Activated CD8-positive, alpha-beta T cell treated with anti-CD3 and anti-CD28 coated beads for 36 hours (primary cell): ENCODE measurements at regions not wholly inside any gene's neighbourhood (a gene's known extent, or its start where the extent isn't known, plus 50 kb on each side); places are given as distances from the start of the nearest gene placed in this dataset.

Experiments
- ATAC-seq: fragments of 200-7000 bp; cut with Tn5 transposase; one replicate; pipeline ENCODE4 v1.10.0; 2021; ENCODE audit warnings: mild to moderate bottlenecking, moderate library complexity
- CTCF ChIA-PET: fragments of 350-600 bp; sonication (Branson Sonifier 250); formaldehyde crosslinking; loops from one replicate; lab custom pipeline; 2021; ENCODE audit warnings: antibody characterized with exemption; lab: Charles Lee
- POLR2A ChIA-PET: fragments of 350-600 bp; sonication (Branson Sonifier 250); formaldehyde crosslinking; loops from one replicate; lab custom pipeline; 2021; ENCODE audit warnings: antibody characterized with exemption; lab: Charles Lee
- DNase-seq: peaks from one replicate; pipeline ENCODE4 v3.0.0-alpha.2; 2020
- H3K27ac Mint-ChIP-seq: one replicate; pipeline ENCODE4 v1.8.0; 2021; ENCODE audit warnings: mild to moderate bottlenecking, mixed read lengths
- H3K27me3 Mint-ChIP-seq: one replicate; pipeline ENCODE4 v1.8.0; 2021; ENCODE audit warnings: mixed read lengths
- H3K36me3 Mint-ChIP-seq: one replicate; pipeline ENCODE4 v1.8.0; 2021; ENCODE audit warnings: low read depth, mixed read lengths
- H3K4me1 Mint-ChIP-seq: one replicate; pipeline ENCODE4 v1.8.0; 2021; ENCODE audit warnings: low read depth, mixed read lengths
- H3K4me3 Mint-ChIP-seq: one replicate; pipeline ENCODE4 v1.8.0; 2021; ENCODE audit warnings: mild to moderate bottlenecking, moderate library complexity, mixed read lengths
- H3K9me3 Mint-ChIP-seq: one replicate; pipeline ENCODE4 v1.8.0; 2021; ENCODE audit warnings: mixed read lengths
- intact Hi-C: fragments of 100-400 bp; cut with micrococcal nuclease; formaldehyde crosslinking; loops from one replicate; pipeline ENCODE4 v1.10.0; 2022
- TF ChIP-seq, protein P1 (sequence below): fragments of 200-600 bp; IDR thresholded peaks from one replicate; pipeline ENCODE4 v1.8.0; 2022; ENCODE audit warnings: antibody characterized with exemption, mild to moderate bottlenecking

DNA sequence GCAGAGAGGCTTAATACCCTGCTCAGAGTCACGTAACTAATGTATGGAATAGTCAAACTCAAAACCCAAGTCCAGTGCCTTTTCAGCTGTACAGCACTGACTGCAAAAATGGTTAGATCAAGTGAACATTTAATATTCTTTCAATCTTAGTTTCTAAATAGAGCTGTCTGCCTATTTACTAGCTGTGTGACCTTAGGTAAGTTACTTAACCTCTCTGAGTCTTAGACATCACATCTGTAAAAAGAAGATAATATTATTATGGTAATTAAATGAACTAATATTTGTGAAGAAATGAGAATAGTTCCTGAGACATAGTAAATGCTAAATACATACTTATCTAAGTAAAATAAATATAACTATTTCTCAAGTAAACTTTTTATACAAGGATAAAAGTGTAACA is 235.5 kb downstream of the SAMD5 start:
- POLR2A ChIA-PET, result no interaction called here
- TF ChIP-seq, protein P1, sequence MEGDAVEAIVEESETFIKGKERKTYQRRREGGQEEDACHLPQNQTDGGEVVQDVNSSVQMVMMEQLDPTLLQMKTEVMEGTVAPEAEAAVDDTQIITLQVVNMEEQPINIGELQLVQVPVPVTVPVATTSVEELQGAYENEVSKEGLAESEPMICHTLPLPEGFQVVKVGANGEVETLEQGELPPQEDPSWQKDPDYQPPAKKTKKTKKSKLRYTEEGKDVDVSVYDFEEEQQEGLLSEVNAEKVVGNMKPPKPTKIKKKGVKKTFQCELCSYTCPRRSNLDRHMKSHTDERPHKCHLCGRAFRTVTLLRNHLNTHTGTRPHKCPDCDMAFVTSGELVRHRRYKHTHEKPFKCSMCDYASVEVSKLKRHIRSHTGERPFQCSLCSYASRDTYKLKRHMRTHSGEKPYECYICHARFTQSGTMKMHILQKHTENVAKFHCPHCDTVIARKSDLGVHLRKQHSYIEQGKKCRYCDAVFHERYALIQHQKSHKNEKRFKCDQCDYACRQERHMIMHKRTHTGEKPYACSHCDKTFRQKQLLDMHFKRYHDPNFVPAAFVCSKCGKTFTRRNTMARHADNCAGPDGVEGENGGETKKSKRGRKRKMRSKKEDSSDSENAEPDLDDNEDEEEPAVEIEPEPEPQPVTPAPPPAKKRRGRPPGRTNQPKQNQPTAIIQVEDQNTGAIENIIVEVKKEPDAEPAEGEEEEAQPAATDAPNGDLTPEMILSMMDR, result no peak
- no peaks in the 10 kb centered on the region for H3K27me3 Mint-ChIP-seq

DNA sequence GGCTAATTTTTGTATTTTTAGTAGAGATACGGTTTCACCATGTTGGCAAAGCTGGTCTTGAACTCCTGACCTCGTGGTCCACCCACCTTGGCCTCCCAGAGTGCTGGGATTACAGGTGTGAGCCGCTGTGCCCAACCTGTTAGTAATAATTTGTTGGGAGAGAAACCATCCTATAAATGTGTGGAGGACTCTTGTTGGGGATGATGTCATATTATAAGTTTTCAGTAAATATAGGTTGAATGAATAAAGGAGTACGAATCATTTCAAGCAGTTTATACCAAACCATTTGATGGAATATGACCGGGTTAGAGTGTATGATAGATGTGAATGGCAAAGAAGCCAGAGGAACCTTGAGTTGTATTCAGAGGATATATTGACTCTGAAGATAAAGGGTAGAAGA is 240.8 kb downstream of the SAMD5 start:
- Mint-ChIP-seq H3K9me3 (peaks cover 2% of the 10 kb centered on the region), H3K36me3 (no peaks in the 10 kb centered on the region), H3K4me1 (no peaks in the 10 kb centered on the region), H3K4me3 (no peak overlapping the region), H3K27me3 (no peaks in the 10 kb centered on the region), H3K27ac (no peak overlapping the region)
- no peak for DNase-seq
- ChIA-PET POLR2A (no interaction called here), CTCF (no interaction called here)
- intact Hi-C loops, result no loop called here
- TF ChIP-seq, protein P1, result no peak
- ATAC-seq, result no peak

More for the DNA sequence above, 235.5 kb downstream of the SAMD5 start:
- CTCF ChIA-PET, result no interaction called here
- Mint-ChIP-seq H3K4me3 (no peak overlapping the region), H3K36me3 (no peaks in the 10 kb centered on the region), H3K4me1 (no peaks in the 10 kb centered on the region), H3K27ac (no peak overlapping the region), H3K9me3 (no peaks in the 10 kb centered on the region)
- intact Hi-C loops, result no loop called here
- DNase-seq (no peak), ATAC-seq (no peak)

DNA sequence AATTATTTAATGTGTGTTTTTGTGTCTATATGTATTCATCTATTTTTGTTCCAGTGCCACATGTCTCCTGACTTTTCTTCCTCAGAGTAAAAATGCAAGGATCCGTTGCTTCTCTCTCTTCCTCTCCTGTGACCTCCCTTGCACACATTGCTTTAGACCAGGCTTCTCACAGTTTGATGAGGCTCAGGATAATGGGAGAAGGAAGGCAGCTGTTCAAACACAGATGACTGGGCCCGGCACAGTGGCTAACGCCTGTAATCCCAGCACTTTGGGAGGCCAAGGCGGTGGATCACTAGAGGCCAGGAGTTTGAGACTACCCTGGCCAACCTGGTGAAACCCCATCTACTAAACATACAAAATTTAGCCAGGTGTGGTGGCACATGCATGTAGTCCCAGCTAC is 241.9 kb downstream of the SAMD5 start:
- intact Hi-C loops, result no loop called here
- ATAC-seq (no peak), DNase-seq (no peak)
- no peak overlapping the region for H3K4me3 Mint-ChIP-seq
- POLR2A ChIA-PET, result interaction anchor here (0.6 kb wide), 1 partner anchor 34 kb away, joined by 3 read pairs; no protein-coding TSS in a partner anchor
- peaks cover 6% of the 10 kb centered on the region for H3K9me3 Mint-ChIP-seq
- no peaks in the 10 kb centered on the region for H3K27me3 Mint-ChIP-seq
- TF ChIP-seq, protein P1, result no peak
- H3K36me3 Mint-ChIP-seq, result no peaks in the 10 kb centered on the region
- CTCF ChIA-PET, result no interaction called here
- no peaks in the 10 kb centered on the region for H3K4me1 Mint-ChIP-seq
- no peak overlapping the region for H3K27ac Mint-ChIP-seq

DNA sequence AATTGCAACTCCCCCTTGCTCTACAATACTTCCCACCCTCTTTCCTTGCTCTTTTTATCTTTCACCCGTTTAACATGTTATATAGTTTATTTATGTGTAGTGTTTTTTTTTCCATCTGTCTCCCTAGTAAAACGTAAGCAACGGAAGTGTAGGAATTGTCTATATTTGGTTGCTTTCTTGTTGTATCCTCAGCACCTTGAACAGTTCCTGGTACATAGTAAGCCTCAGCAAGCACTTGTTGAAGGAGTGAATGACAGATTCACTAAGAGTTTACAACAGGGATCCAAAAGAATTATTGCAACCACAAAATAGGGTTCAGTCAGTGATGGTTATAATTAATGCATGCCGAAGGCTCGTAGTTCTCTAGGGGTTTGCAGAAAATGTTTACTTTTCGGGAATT is 242.7 kb downstream of the SAMD5 start:
- CTCF ChIA-PET, result no interaction called here
- H3K27ac Mint-ChIP-seq, result no peak overlapping the region
- peaks cover 6% of the 10 kb centered on the region for H3K9me3 Mint-ChIP-seq
- H3K27me3 Mint-ChIP-seq, result no peaks in the 10 kb centered on the region
- H3K36me3 Mint-ChIP-seq, result no peaks in the 10 kb centered on the region
- no peaks in the 10 kb centered on the region for H3K4me1 Mint-ChIP-seq
- intact Hi-C loops, result no loop called here
- TF ChIP-seq, protein P1, result no peak
- POLR2A ChIA-PET, result interaction anchor here (0.6 kb wide), 1 partner anchor 35 kb away, joined by 3 read pairs; no protein-coding TSS in a partner anchor
- no peak overlapping the region for H3K4me3 Mint-ChIP-seq
- ATAC-seq (no peak), DNase-seq (no peak)

DNA sequence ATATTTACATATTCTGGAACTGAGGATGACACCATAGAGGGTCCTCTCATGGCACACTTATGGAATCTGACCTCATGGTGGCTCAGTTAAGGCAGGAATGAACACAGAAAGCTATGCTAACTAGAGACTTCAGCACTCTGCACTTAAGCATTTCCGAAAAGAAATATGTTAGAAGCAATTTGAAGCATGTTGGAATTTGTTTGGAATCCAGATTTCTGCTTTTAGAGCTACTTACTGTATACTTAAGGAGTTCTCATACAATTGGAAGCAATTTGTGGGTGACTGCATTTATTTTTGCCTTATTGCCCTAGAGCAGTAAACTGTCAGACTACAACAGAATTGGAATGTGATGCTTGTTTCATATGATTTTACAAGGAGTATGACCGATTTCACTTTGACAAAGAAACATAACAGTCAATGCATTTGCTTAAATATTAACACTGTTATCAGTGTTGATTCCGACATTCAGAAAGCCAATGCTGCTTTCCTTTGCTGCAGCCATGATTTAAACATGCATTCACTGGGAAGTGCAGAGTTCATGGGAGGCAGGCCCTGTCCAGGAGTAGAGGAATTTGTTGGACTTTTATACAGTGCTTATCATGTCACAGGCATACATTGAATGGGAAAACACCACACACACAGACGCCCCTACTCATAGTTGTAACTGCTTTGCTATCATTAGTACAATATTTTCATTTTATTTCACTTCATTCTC is 244.4 kb downstream of the SAMD5 start:
- DNase-seq (no peak), ATAC-seq (no peak)
- Mint-ChIP-seq H3K4me1 (no peaks in the 10 kb centered on the region), H3K4me3 (no peak overlapping the region), H3K9me3 (peaks cover 6% of the 10 kb centered on the region), H3K36me3 (no peaks in the 10 kb centered on the region), H3K27ac (no peak overlapping the region), H3K27me3 (no peaks in the 10 kb centered on the region)
- TF ChIP-seq, protein P1, result no peak
- CTCF ChIA-PET, result no interaction called here
- POLR2A ChIA-PET, result no interaction called here
- intact Hi-C loops, result no loop called here
